GM23248 (cell line): ENCODE measurements at regions not wholly inside any gene's neighbourhood (a gene's known extent, or its start where the extent isn't known, plus 50 kb on each side); places are given as distances from the start of the nearest gene placed in this dataset.

Source experiments
- EZH2 ChIP-seq: fragments of 200-600 bp; sonication (generic); IDR thresholded peaks from 2 replicates; pipeline ENCODE4 v1.6.1; 2018; ENCODE audit warnings: antibody characterized with exemption, mild to moderate bottlenecking; ENCODE audit not compliant: insufficient read depth, poor library complexity, severe bottlenecking
- EZH2phosphoT487 ChIP-seq: fragments of 200-600 bp; sonication (generic); IDR thresholded peaks from 2 replicates; pipeline ENCODE4 v1.6.1; 2018; ENCODE audit warnings: antibody characterized with exemption, moderate library complexity, mild to moderate bottlenecking, low read depth; ENCODE audit not compliant: insufficient read depth

DNA sequence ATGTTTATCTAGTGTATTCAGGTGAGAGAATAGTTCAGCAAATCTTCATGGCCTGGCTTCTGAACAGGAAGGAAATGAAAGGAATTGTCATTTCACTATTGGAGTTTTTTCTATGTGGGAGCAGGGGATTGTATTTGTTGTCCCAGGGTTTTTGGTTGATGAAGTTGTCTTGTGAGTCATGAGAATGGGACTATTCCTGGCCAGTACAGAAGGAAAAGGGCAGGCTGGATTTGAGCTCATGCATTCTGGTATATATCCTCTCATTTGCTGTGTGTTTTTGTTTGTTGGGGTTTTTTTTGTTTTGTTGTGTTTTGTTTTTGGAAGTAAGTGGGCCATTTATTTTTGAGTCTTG is 101.2 kb upstream of the MKLN1 start:
- TF ChIP-seq EZH2 (no peak), EZH2phosphoT487 (no peak)
